Spleen (tissue), 11 donors: ENCODE measurements at regions not wholly inside any gene's neighbourhood (a gene's known extent, or its start where the extent isn't known, plus 50 kb on each side); places are given as distances from the start of the nearest gene placed in this dataset.

Experiments
- DNase-seq: peaks from one replicate; pipeline ENCODE4 v3.0.0-alpha.2; 2020
- H3K27ac ChIP-seq, 8 donors: fragments of 200-600 bp; sonication (generic) in 7 of 8; 1 replicate in 4 of 8; 2 replicates in 4 of 8; pipeline versions ENCODE4 v1.5.0 to v1.8.0; 2016 to 2021; ENCODE audit warnings: inconsistent platforms in 4 of 8, mild to moderate bottlenecking in 4 of 8, moderate library complexity in 1 of 8
- H3K27me3 ChIP-seq, 7 donors: fragments of 200-600 bp; sonication (generic) in 6 of 7; replicated peaks in 1 of 7; 1 replicate in 4 of 7; 2 replicates in 3 of 7; pipeline versions ENCODE4 v1.5.0 to v1.8.0; 2016 to 2021; ENCODE audit warnings: inconsistent platforms in 3 of 7, mild to moderate bottlenecking in 1 of 7
- H3K36me3 ChIP-seq, 6 donors: fragments of 200-600 bp; sonication (generic) in 5 of 6; 1 replicate in 4 of 6; 2 replicates in 2 of 6; pipeline versions ENCODE4 v1.5.0 to v1.8.0; 2016 to 2021; ENCODE audit warnings: inconsistent platforms in 2 of 6
- H3K4me1 ChIP-seq, 6 donors: fragments of 200-600 bp; sonication (generic) in 5 of 6; 1 replicate in 3 of 6; 2 replicates in 3 of 6; pipeline versions ENCODE4 v1.5.0 to v1.8.0; 2016 to 2021; ENCODE audit warnings: inconsistent platforms in 3 of 6
- H3K4me3 ChIP-seq, 8 donors: fragments of 200-600 bp; sonication (generic) in 7 of 8; 1 replicate in 4 of 8; 2 replicates in 4 of 8; pipeline versions ENCODE4 v1.5.0 to v1.8.0; 2016 to 2021; ENCODE audit warnings: inconsistent platforms in 4 of 8, mild to moderate bottlenecking in 4 of 8, moderate library complexity in 2 of 8
- H3K9me3 ChIP-seq, 8 donors: fragments of 200-600 bp; sonication (generic) in 7 of 8; 1 replicate in 4 of 8; 2 replicates in 4 of 8; pipeline versions ENCODE4 v1.5.0 to v1.8.0; 2016 to 2021; ENCODE audit warnings: inconsistent platforms in 4 of 8
- POLR2A ChIP-seq, 3 donors: fragments of 450-650 bp; IDR thresholded peaks; one replicate each; pipeline ENCODE4 v1.5.1; 2017; ENCODE audit warnings: antibody characterized with exemption in 3 of 3, mild to moderate bottlenecking in 1 of 3
- POLR2AphosphoS5 ChIP-seq, 3 donors: sonication (generic); formaldehyde crosslinking; IDR thresholded peaks; one replicate each; pipeline ENCODE4 v1.5.1; 2017; ENCODE audit warnings: antibody characterized with exemption in 3 of 3
- WGBS, 5 donors: extraction: QIAGEN DNeasy Blood & Tissue Kit in 3 of 5; methylation state at CpG; one replicate each; pipeline versions ENCODE4 v1.1.5 to v1.1.7; 2013 to 2018; 5-methylcytosine and 5-hydroxymethylcytosine counted together
- intact Hi-C: fragments of 100-400 bp; cut with DNase I; formaldehyde crosslinking; loops from one replicate; pipeline ENCODE4 v1.15.0; 2023; ENCODE audit warnings: low total_unique reads
- TF ChIP-seq, protein P1 (sequence below), 11 experiments: fragments of 200-600 bp in 7 of 11; fragments of 450-650 bp in 4 of 11; sonication (generic) in 4 of 11; IDR thresholded peaks in 8 of 11; conservative IDR thresholded peaks in 3 of 11; 1 replicate in 7 of 11; 2 replicates in 4 of 11; pipeline versions ENCODE4 v1.4.0 to v1.8.0; 2016 to 2021; ENCODE audit warnings: antibody characterized with exemption in 11 of 11, inconsistent platforms in 4 of 11, mild to moderate bottlenecking in 1 of 11
- donor health status: healthy with polysubstance abuse.
- donor health status: DM: no; HTN: no; CAD: no; lungs with moderate emphysema.
- donor health status: DM: no; HTN: no; CAD: no.
- donor health status: Bipolar disorder and iron deficiency.
- donor health status: healthy.
- donor health status: DM: no; HTN: no; CAD: no.
- donor health status: DM: yes; HTN: yes; CAD: no.

DNA sequence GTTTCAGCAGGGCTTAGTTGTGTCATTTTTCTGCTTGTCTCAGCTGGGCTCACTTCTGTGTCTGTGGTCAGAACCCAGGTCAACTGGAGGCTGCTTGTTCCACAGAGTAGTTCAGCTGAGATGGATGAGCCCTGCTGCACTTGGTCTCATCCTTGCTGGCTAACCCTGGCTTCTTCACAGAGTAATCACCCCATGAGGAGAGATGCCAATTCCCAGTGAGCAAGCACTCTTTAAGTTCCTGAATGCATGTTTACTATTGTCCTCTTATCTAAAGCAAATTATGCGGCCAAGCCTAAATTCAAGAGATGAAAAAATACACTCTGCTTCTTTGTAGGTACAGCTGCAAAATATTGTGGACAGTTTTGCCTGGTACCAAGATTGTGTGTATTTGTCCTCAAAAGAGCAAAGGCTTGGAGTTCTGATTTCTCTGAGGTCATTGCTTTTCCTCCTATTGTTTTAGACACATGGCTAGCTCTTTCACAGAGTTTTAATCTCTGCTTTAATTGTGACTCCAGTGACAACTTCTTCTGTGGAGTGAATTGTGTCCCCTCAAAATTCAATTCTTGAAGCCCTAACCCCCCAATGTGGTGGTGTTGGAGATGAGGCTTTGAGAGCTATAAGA lies 236.6 kb upstream of the ANKRD50 start:
- Histone ChIP-seq H3K27me3 (no peaks in the 10 kb centered on the region), H3K27ac (no peak overlapping the region), H3K36me3 (no peaks in the 10 kb centered on the region), H3K9me3 (peaks cover 0 to 10% (median 0%) of the 10 kb centered on the region in 8 donors), H3K4me1 (no peaks in the 10 kb centered on the region), H3K4me3 (no peak overlapping the region)
- intact Hi-C loops, result no loop called here
- no peak for TF ChIP-seq POLR2A (IDR thresholded peaks at IDR 0.05)
- TF ChIP-seq, protein P1, sequence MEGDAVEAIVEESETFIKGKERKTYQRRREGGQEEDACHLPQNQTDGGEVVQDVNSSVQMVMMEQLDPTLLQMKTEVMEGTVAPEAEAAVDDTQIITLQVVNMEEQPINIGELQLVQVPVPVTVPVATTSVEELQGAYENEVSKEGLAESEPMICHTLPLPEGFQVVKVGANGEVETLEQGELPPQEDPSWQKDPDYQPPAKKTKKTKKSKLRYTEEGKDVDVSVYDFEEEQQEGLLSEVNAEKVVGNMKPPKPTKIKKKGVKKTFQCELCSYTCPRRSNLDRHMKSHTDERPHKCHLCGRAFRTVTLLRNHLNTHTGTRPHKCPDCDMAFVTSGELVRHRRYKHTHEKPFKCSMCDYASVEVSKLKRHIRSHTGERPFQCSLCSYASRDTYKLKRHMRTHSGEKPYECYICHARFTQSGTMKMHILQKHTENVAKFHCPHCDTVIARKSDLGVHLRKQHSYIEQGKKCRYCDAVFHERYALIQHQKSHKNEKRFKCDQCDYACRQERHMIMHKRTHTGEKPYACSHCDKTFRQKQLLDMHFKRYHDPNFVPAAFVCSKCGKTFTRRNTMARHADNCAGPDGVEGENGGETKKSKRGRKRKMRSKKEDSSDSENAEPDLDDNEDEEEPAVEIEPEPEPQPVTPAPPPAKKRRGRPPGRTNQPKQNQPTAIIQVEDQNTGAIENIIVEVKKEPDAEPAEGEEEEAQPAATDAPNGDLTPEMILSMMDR (IDR thresholded peaks at IDR 0.05 in 8 of 11, conservative IDR thresholded peaks at IDR 0.05 in 3 of 11), result no peak
- TF ChIP-seq POLR2AphosphoS5 (IDR thresholded peaks at IDR 0.05), result no peak
- no peak for DNase-seq
- WGBS, 5 donors, result 83 to 92% (median 85%) methylated on average over 1 of the region's 1 CpG

DNA sequence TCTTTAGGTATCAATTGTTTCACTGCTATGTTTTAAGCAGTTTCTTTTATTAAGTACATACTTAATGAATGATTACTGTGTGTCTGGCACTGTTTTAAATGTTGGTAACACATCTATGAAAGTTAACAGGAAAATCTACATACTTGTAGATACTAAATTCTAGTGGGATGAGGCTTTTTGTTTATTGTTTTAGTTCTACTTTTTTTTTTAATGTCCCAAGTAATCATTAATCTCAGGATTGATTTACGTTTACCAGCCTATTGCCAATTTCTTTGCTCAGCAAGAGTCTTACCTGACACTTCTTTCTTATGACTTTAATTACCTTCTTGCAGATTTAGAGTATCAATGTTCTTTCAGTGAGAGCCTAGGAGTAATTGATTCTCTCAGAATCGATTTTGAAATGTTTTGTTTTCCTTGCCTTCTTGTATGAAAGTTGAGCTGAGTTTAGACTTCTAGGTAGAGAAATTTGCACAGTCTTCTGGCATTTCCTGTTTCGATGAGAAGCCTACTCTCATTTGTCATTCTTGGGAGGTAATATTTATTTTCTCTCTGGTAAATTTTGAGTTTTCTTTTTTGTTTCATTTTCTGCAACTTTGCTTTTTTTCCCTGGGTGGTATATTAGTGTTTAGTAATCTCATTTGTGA lies 235.2 kb upstream of the ANKRD50 start:
- Histone ChIP-seq H3K4me3 (no peak overlapping the region), H3K4me1 (no peaks in the 10 kb centered on the region)
- TF ChIP-seq POLR2A (IDR thresholded peaks at IDR 0.05), result no peak
- TF ChIP-seq, protein P1 (IDR thresholded peaks at IDR 0.05 in 8 of 11, conservative IDR thresholded peaks at IDR 0.05 in 3 of 11), result no peak

DNA sequence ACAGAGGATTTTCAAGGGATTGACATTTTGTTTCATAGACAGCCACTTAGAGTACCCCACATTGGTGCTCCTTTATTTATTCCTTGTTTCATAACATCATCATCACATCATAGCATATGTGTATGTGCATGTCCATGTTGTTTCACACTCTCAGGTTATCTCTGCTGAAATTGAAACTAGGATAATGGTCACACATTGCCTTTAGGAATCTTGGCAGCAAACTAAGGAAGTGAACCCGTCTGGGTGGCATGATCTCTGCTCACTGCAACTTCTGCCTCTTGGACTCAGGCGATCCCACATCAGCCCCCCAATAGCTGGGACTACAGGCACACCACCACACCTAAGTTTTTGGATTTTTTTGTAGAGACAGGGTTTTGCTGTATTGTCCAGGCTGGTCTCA lies 234.2 kb upstream of the ANKRD50 start:
- no peak overlapping the region for H3K4me3 ChIP-seq
- no peaks in the 10 kb centered on the region for H3K36me3 ChIP-seq
- TF ChIP-seq POLR2AphosphoS5 (IDR thresholded peaks at IDR 0.05) (no peak), POLR2A (IDR thresholded peaks at IDR 0.05) (no peak)
- TF ChIP-seq, protein P1 (IDR thresholded peaks at IDR 0.05 in 8 of 11, conservative IDR thresholded peaks at IDR 0.05 in 3 of 11), result no peak
- no peaks in the 10 kb centered on the region for H3K4me1 ChIP-seq
- peaks cover 0 to 5% (median 0%) of the 10 kb centered on the region in 8 donors for H3K9me3 ChIP-seq
- 29 to 83% (median 68%) methylated on average over 2 of the region's 2 CpGs for WGBS, 5 donors
- no peak overlapping the region for H3K27ac ChIP-seq
- no peaks in the 10 kb centered on the region for H3K27me3 ChIP-seq
- no peak for DNase-seq
- intact Hi-C loops, result no loop called here

More for the DNA sequence above, 235.2 kb upstream of the ANKRD50 start:
- 61 to 75% (median 65%) methylated on average over 3 of the region's 3 CpGs for WGBS, 5 donors
- no peaks in the 10 kb centered on the region for H3K27me3 ChIP-seq
- intact Hi-C loops, result no loop called here
- H3K27ac ChIP-seq, result no peak overlapping the region
- DNase-seq, result no peak
- H3K36me3 ChIP-seq, result no peaks in the 10 kb centered on the region
- peaks cover 0 to 10% (median 0%) of the 10 kb centered on the region in 8 donors for H3K9me3 ChIP-seq

DNA sequence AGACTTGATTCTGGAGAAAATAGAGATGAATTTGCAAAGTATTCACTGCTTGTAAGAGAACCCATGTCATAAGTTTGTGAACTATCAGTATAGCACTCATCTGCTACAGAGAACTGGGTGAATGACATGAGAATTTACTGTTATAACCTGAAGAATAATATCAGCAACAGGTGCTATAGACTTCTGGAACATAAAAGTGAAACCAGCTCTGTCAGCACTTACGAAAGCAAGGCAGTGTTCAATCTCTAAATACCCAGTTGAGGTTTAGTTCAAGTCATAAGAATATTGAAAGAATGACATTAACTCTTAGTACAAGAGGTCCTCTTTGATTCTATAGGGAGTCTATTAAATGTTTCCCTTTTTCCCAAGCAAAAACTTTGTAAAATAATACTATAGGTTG lies 232.9 kb upstream of the ANKRD50 start:
- no peaks in the 10 kb centered on the region for H3K4me1 ChIP-seq
- H3K9me3 ChIP-seq, result peaks cover 0 to 4% (median 0%) of the 10 kb centered on the region in 8 donors
- 63 to 85% (median 76%) methylated on average over 1 of the region's 1 CpG for WGBS, 5 donors
- H3K4me3 ChIP-seq, result no peak overlapping the region
- no peak for DNase-seq
- no peak for TF ChIP-seq POLR2A (IDR thresholded peaks at IDR 0.05)
- TF ChIP-seq, protein P1 (IDR thresholded peaks at IDR 0.05 in 8 of 11, conservative IDR thresholded peaks at IDR 0.05 in 3 of 11), result no peak
- TF ChIP-seq POLR2AphosphoS5 (IDR thresholded peaks at IDR 0.05), result no peak
- intact Hi-C loops, result no loop called here
- H3K27ac ChIP-seq, result no peak overlapping the region
- H3K27me3 ChIP-seq, result no peaks in the 10 kb centered on the region
- H3K36me3 ChIP-seq, result no peaks in the 10 kb centered on the region
